ENCODE measurements at regions not wholly inside any gene's neighbourhood (a gene's known extent, or its start where the extent isn't known, plus 50 kb on each side); places are given as distances from the start of the nearest gene placed in this dataset.
"Not testable (repeated sequence)": the region's sequence is repeated elsewhere in the genome, so short reads cannot be mapped to it uniquely, and the experiment has no call there.

- DNase-seq (no peak), ATAC-seq (no peak)
- intact Hi-C loops (cut with DNase I): no loop called here
These were observed 639.6 kb upstream of the CBLB start for GRCh38 chr3:106508331-106508893.

- ATAC-seq: no peak
- DNase-seq: no peak
- intact Hi-C loops (cut with DNase I): no loop called here
These were observed 641.4 kb upstream of the CBLB start for GRCh38 chr3:106510206-106510605.

GRCh38 chr3:106512846-106513245, 644.0 kb upstream of the CBLB start:
- ATAC-seq (no peak), DNase-seq (no peak)
- intact Hi-C loops (cut with DNase I): no loop called here

- ATAC-seq: no peak
- intact Hi-C loops (cut with DNase I): no loop called here
- no peak for DNase-seq
These were observed 645.6 kb upstream of the CBLB start for GRCh38 chr3:106514431-106514830.

- no peak for DNase-seq
- intact Hi-C loops (cut with DNase I): no loop called here
- ATAC-seq: no peak
These were observed 649.7 kb upstream of the CBLB start for GRCh38 chr3:106518516-106518915.

- ATAC-seq (no peak), DNase-seq (no peak)
- intact Hi-C loops (cut with DNase I): no loop called here
These were observed 653.6 kb upstream of the CBLB start for GRCh38 chr3:106522397-106522796.

GRCh38 chr3:106528932-106529331, 660.1 kb upstream of the CBLB start:
- no peak for DNase-seq
- no peak for ATAC-seq

GRCh38 chr3:106529738-106530137, 660.9 kb upstream of the CBLB start:
- intact Hi-C loops (cut with DNase I): no loop called here
- DNase-seq (no peak), ATAC-seq (no peak)

More at GRCh38 chr3:106528932-106529331, 660.1 kb upstream of the CBLB start:
- intact Hi-C loops (cut with DNase I): no loop called here

- DNase-seq (no peak), ATAC-seq (no peak)
- intact Hi-C loops (cut with DNase I): no loop called here
These were observed 661.6 kb upstream of the CBLB start for GRCh38 chr3:106530367-106530766.

- intact Hi-C loops (cut with DNase I): not testable (repeated sequence)
These were observed 663.0 kb upstream of the CBLB start for GRCh38 chr3:106531771-106532329.

GRCh38 chr3:106533093-106533787, 664.4 kb upstream of the CBLB start:
- intact Hi-C loops (cut with DNase I): no loop called here
- ATAC-seq (no peak), DNase-seq (no peak)

More at GRCh38 chr3:106531771-106532329, 663.0 kb upstream of the CBLB start:
- DNase-seq, ATAC-seq: not testable (repeated sequence)

GRCh38 chr3:106533788-106534160, 665.0 kb upstream of the CBLB start:
- ATAC-seq: no peak
- DNase-seq: no peak
- intact Hi-C loops (cut with DNase I): no loop called here

- intact Hi-C loops (cut with DNase I): no loop called here
- ATAC-seq (no peak), DNase-seq (no peak)
These were observed 665.4 kb upstream of the CBLB start for GRCh38 chr3:106534206-106534605.

- ATAC-seq (no peak), DNase-seq (no peak)
- intact Hi-C loops (cut with DNase I): no loop called here
These were observed 671.9 kb upstream of the CBLB start for GRCh38 chr3:106540743-106541142.

GRCh38 chr3:106542101-106542769, 673.4 kb upstream of the CBLB start:
- intact Hi-C loops (cut with DNase I): no loop called here
- DNase-seq: no peak
- ATAC-seq: no peak

- intact Hi-C loops (cut with DNase I): no loop called here
- no peak for ATAC-seq
- no peak for DNase-seq
These were observed 683.7 kb upstream of the CBLB start for GRCh38 chr3:106552351-106553043.

GRCh38 chr3:106560451-106560966, 691.7 kb upstream of the CBLB start:
- DNase-seq (no peak), ATAC-seq (no peak)
- intact Hi-C loops (cut with DNase I): no loop called here

- intact Hi-C loops (cut with DNase I): no loop called here
- no peak for ATAC-seq
- no peak for DNase-seq
These were observed 697.5 kb upstream of the CBLB start for GRCh38 chr3:106566277-106566676.

- ATAC-seq: no peak
- no peak for DNase-seq
These were observed 701.6 kb upstream of the CBLB start for GRCh38 chr3:106570426-106570825.

GRCh38 chr3:106573605-106574004, 704.8 kb upstream of the CBLB start:
- intact Hi-C loops (cut with DNase I): no loop called here
- DNase-seq: no peak
- ATAC-seq: no peak

More at GRCh38 chr3:106570426-106570825, 701.6 kb upstream of the CBLB start:
- intact Hi-C loops (cut with DNase I): no loop called here

Data from left cardiac atrium (tissue), 4 donors.